SW480 (cell line): ENCODE measurements at regions not wholly inside any gene's neighbourhood (a gene's known extent, or its start where the extent isn't known, plus 50 kb on each side); places are given as distances from the start of the nearest gene placed in this dataset.

Source experiments
- DNase-seq: peaks from one replicate; pipeline ENCODE4 v3.0.0-alpha.2; 2016; ENCODE audit warnings: low spot score

- DNase-seq, result no peak
Measured at GRCh38 chr12:89993632-89994031, 285.0 kb upstream of the ATP2B1 start.

GRCh38 chr12:89992668-89993451, 284.2 kb upstream of the ATP2B1 start:
- no peak for DNase-seq

- DNase-seq, result no peak
Measured at GRCh38 chr12:89991807-89992590, 283.4 kb upstream of the ATP2B1 start.

GRCh38 chr12:89988188-89988915, 279.7 kb upstream of the ATP2B1 start:
- no peak for DNase-seq

- DNase-seq, result no peak
Measured at GRCh38 chr12:89985935-89986334, 277.3 kb upstream of the ATP2B1 start.

GRCh38 chr12:89984846-89985245, 276.2 kb upstream of the ATP2B1 start:
- DNase-seq, result no peak

GRCh38 chr12:89983622-89984021, 275.0 kb upstream of the ATP2B1 start:
- no peak for DNase-seq

DNA sequence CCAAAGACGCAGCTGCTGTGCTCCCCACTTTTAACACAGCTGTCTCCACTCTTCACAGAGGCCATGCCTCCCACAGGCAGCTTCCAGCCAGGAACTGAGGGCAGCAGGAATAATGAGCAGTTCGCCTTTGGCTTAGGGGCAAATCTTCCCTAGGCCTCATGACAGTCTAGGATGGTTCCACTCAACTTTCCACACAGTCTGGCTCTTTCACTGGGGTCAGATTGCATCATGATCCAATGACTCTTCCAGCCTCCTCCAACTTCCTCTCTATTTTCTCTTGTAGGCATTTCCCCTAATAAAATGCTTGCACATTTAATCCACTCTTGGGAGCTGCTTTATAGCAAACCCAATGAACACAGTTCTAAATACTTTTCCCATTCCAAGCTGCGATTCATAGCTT, 271.6 kb upstream of the ATP2B1 start:
- no peak for DNase-seq

GRCh38 chr12:89977405-89978085, 268.9 kb upstream of the ATP2B1 start:
- no peak for DNase-seq

DNA sequence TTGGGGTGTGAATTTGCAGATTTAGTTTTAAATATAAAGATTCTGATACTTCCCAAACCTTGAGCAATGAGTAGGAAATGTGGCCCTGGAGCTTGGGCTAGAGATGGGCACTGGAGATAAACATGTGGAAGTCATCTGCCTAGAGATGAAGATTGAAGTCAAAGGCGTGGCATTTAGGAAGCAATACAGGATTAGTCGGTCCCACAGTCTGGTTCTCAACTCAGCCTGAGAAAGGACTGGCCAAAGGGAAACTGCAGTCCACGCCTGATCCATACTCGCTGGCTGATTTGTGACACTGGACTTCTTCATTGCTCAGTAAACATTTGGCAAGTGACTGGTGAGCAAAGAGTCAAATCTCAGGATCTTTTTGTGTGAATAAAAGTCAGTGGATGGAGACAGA, 268.2 kb upstream of the ATP2B1 start:
- DNase-seq, result no peak

DNA sequence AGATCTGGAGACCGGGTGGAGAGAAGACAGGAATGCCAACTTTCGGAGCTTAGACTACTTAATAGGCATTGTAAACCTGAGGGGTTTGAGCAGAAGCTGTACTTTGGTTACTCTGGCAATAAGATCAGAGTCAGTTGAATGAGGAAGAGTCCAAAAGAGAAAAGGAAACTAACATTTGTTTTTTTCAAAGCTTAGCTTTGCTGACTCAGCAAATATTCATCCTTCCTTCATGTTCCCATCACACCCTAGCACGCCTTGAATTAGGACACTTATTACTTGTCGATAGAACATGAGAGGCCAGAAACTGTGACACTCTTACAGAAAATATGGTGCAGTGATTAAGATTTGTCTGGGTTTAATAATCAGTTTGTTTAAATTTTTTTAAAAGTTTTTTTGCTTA, 266.9 kb upstream of the ATP2B1 start:
- no peak for DNase-seq

GRCh38 chr12:89971880-89972279, 263.2 kb upstream of the ATP2B1 start:
- no peak for DNase-seq

GRCh38 chr12:89970722-89971121, 262.1 kb upstream of the ATP2B1 start:
- DNase-seq, result no peak

- DNase-seq, result no peak
Measured at GRCh38 chr12:89969093-89969492, 260.5 kb upstream of the ATP2B1 start.

GRCh38 chr12:89968151-89968700, 259.6 kb upstream of the ATP2B1 start:
- peak; percentile 12 for DNase-seq

DNA sequence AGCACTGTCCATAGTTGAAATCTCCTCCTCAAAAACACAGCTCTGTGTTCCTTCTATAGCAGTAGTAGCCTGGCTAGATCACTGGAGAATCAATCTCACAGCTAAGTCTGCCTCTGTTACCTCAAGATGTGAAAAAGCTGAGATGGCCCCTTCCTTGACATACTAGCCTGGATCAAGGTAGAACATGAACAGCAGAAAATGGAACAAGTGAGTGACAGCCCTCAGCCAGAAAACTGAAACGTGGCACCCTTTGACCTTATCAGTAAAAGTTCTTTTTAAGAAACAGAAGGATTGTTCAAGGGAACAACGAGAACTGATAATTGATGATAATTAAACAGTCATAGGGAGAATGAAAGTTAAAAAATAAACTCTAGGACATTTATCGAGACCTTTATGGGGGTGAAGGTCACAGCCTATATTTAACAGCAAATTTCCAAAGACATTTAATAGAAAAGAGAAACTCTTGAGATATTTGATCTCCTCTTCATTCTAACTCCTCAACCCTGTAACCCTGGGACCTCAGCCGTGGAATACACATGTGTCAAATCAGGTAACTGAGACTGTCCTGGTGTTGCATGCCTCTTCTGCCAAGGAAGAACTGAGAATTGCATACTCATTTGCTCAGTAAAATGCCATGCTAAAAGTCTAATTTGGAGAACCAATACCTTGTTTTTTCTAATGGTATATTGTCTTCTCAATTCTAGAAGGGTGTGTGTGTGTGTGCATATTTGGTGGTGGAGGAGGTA, 258.0 kb upstream of the ATP2B1 start:
- DNase-seq, result no peak

GRCh38 chr12:89965993-89966392, 257.4 kb upstream of the ATP2B1 start:
- DNase-seq, result no peak

DNA sequence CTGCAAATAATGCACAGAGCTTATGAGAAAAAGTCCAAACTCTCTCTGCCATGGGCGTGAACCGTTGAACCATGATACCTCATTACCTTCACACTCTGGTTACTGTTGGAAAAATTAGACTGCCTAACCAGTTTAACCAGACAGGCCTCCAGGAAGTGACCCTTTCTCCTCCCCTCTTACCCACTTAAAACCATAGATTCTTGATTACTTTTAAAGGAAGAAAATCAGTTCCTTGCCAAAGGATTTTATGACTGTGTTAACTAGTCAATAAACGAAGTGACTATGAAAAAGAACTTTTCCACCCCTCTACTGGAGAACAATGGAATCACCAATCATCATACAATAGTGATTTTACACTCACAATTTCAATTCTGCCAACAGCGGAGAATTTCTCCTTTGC, 254.0 kb upstream of the ATP2B1 start:
- DNase-seq, result no peak

GRCh38 chr12:89960607-89961394, 252.2 kb upstream of the ATP2B1 start:
- DNase-seq, result no peak

DNA sequence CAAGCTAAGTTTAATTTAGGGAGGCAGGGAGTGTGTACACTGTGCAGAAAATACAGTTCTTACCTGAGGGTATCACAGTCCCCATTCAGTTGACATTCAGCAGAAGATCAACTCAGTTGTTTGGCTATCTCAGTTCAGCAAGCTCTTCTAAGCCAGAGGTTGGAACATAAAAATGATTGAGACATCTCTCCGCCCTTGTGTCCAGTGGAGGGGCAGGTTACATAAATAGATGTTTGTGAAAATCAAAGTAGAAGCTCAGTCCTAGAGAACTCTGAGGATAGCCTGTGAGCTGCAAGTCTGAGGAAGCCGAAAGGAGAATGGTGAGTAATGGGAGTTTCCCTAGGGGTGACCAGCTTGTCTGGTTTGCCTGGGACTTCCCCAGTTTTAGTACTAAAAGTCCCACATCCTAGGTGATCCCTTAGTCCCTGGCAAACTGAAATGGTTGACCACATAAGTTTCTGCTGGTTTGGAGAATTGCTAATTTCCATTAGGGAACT, 251.4 kb upstream of the ATP2B1 start:
- no peak for DNase-seq
